WTC11 (cell line): ENCODE measurements at regions not wholly inside any gene's neighbourhood (a gene's known extent, or its start where the extent isn't known, plus 50 kb on each side); places are given as distances from the start of the nearest gene placed in this dataset.

Experiments used
- EMX1 ChIP-seq: fragments of 250-450 bp; sonication (Bioruptor Pico); IDR thresholded peaks from 2 replicates; pipeline ENCODE4 v1.8.0; 2021; ENCODE audit warnings: mild to moderate bottlenecking
- IRF2 ChIP-seq: sonication (generic); formaldehyde crosslinking; IDR thresholded peaks from 2 replicates; pipeline ENCODE4 v1.8.0; 2022; ENCODE audit warnings: low read depth, missing genetic modification reagents, borderline replicate concordance
- KAT7 ChIP-seq: sonication (generic); formaldehyde crosslinking; IDR thresholded peaks from 2 replicates; pipeline ENCODE4 v1.8.1; 2023; ENCODE audit warnings: missing genetic modification reagents, mild to moderate bottlenecking, borderline replicate concordance
- NFE2L1 ChIP-seq: sonication (generic); formaldehyde crosslinking; IDR thresholded peaks from 2 replicates; pipeline ENCODE4 v1.8.1; 2023; ENCODE audit warnings: missing genetic modification reagents
- PRRX2 ChIP-seq: fragments of 250-450 bp; sonication (Bioruptor Pico); IDR thresholded peaks from 2 replicates; pipeline ENCODE4 v1.8.0; 2021; ENCODE audit warnings: mild to moderate bottlenecking
- SOX15 ChIP-seq: fragments of 250-450 bp; sonication (Bioruptor Pico); IDR thresholded peaks from 2 replicates; pipeline ENCODE4 v1.9.0; 2021; ENCODE audit warnings: mild to moderate bottlenecking
- ZBTB21 ChIP-seq: sonication (generic); formaldehyde crosslinking; IDR thresholded peaks from 2 replicates; pipeline ENCODE4 v1.8.1; 2023; ENCODE audit warnings: mild to moderate bottlenecking, missing genetic modification reagents, borderline replicate concordance
- ZNF396 ChIP-seq: fragments of 250-450 bp; sonication (Bioruptor Pico); IDR thresholded peaks from 2 replicates; pipeline ENCODE4 v1.8.0; 2021; ENCODE audit warnings: mild to moderate bottlenecking, moderate library complexity, borderline replicate concordance
- TF ChIP-seq, protein P1 (sequence below): sonication (generic); formaldehyde crosslinking; IDR thresholded peaks from 2 replicates; pipeline ENCODE4 v1.8.0; 2022; ENCODE audit warnings: mild to moderate bottlenecking, missing genetic modification reagents
- TF ChIP-seq, protein P2 (sequence below): fragments of 200-600 bp; IDR thresholded peaks from 2 replicates; pipeline ENCODE4 v1.8.0; 2022; ENCODE audit warnings: antibody characterized with exemption
- TF ChIP-seq, protein P3 (sequence below): sonication (generic); formaldehyde crosslinking; IDR thresholded peaks from 2 replicates; pipeline ENCODE4 v1.8.1; 2022; ENCODE audit warnings: low read depth, missing genetic modification reagents, borderline replicate concordance
- TF ChIP-seq, protein P4 (sequence below): sonication (generic); formaldehyde crosslinking; IDR thresholded peaks from 2 replicates; pipeline ENCODE4 v1.8.1; 2023; ENCODE audit warnings: mild to moderate bottlenecking, missing genetic modification reagents, borderline replicate concordance
- TF ChIP-seq, protein P5 (sequence below): sonication (generic); formaldehyde crosslinking; IDR thresholded peaks from 2 replicates; pipeline ENCODE4 v1.8.0; 2023; ENCODE audit warnings: mild to moderate bottlenecking, missing genetic modification reagents

DNA sequence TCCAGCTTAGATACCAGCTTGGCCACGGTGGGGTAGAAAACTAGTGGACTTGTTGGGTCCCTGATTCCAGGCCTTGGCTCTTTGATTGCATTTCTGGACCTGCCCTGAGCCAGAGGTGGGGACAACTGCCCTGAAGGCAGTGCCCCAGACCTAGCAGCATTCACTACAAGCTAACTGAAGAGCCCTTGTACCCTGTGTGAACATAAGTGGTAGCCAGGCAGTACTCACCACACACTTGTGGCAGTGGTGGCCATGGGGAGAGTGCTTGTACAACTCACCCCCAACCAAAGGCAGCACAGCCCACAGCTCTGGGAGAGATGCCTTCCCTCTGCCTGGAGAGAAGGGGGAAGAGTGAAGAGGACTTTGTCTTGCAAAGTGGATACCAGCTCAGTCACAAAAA is 177.3 kb upstream of the NAALADL2 start:
- no peak for TF ChIP-seq ZBTB21 (CRISPR knock-in tag)
- TF ChIP-seq SOX15 (CRISPR knock-in tag), result no peak
- TF ChIP-seq, protein P1, sequence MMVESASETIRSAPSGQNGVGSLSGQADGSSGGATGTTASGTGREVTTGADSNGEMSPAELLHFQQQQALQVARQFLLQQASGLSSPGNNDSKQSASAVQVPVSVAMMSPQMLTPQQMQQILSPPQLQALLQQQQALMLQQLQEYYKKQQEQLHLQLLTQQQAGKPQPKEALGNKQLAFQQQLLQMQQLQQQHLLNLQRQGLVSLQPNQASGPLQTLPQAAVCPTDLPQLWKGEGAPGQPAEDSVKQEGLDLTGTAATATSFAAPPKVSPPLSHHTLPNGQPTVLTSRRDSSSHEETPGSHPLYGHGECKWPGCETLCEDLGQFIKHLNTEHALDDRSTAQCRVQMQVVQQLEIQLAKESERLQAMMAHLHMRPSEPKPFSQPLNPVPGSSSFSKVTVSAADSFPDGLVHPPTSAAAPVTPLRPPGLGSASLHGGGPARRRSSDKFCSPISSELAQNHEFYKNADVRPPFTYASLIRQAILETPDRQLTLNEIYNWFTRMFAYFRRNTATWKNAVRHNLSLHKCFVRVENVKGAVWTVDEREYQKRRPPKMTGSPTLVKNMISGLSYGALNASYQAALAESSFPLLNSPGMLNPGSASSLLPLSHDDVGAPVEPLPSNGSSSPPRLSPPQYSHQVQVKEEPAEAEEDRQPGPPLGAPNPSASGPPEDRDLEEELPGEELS, result no peak
- TF ChIP-seq, protein P2, sequence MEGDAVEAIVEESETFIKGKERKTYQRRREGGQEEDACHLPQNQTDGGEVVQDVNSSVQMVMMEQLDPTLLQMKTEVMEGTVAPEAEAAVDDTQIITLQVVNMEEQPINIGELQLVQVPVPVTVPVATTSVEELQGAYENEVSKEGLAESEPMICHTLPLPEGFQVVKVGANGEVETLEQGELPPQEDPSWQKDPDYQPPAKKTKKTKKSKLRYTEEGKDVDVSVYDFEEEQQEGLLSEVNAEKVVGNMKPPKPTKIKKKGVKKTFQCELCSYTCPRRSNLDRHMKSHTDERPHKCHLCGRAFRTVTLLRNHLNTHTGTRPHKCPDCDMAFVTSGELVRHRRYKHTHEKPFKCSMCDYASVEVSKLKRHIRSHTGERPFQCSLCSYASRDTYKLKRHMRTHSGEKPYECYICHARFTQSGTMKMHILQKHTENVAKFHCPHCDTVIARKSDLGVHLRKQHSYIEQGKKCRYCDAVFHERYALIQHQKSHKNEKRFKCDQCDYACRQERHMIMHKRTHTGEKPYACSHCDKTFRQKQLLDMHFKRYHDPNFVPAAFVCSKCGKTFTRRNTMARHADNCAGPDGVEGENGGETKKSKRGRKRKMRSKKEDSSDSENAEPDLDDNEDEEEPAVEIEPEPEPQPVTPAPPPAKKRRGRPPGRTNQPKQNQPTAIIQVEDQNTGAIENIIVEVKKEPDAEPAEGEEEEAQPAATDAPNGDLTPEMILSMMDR, result no peak
- TF ChIP-seq KAT7 (CRISPR knock-in tag), result no peak
- no peak for TF ChIP-seq ZNF396 (CRISPR knock-in tag)
- TF ChIP-seq, protein P3, sequence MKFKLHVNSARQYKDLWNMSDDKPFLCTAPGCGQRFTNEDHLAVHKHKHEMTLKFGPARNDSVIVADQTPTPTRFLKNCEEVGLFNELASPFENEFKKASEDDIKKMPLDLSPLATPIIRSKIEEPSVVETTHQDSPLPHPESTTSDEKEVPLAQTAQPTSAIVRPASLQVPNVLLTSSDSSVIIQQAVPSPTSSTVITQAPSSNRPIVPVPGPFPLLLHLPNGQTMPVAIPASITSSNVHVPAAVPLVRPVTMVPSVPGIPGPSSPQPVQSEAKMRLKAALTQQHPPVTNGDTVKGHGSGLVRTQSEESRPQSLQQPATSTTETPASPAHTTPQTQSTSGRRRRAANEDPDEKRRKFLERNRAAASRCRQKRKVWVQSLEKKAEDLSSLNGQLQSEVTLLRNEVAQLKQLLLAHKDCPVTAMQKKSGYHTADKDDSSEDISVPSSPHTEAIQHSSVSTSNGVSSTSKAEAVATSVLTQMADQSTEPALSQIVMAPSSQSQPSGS (CRISPR knock-in tag), result no peak
- TF ChIP-seq, protein P4, sequence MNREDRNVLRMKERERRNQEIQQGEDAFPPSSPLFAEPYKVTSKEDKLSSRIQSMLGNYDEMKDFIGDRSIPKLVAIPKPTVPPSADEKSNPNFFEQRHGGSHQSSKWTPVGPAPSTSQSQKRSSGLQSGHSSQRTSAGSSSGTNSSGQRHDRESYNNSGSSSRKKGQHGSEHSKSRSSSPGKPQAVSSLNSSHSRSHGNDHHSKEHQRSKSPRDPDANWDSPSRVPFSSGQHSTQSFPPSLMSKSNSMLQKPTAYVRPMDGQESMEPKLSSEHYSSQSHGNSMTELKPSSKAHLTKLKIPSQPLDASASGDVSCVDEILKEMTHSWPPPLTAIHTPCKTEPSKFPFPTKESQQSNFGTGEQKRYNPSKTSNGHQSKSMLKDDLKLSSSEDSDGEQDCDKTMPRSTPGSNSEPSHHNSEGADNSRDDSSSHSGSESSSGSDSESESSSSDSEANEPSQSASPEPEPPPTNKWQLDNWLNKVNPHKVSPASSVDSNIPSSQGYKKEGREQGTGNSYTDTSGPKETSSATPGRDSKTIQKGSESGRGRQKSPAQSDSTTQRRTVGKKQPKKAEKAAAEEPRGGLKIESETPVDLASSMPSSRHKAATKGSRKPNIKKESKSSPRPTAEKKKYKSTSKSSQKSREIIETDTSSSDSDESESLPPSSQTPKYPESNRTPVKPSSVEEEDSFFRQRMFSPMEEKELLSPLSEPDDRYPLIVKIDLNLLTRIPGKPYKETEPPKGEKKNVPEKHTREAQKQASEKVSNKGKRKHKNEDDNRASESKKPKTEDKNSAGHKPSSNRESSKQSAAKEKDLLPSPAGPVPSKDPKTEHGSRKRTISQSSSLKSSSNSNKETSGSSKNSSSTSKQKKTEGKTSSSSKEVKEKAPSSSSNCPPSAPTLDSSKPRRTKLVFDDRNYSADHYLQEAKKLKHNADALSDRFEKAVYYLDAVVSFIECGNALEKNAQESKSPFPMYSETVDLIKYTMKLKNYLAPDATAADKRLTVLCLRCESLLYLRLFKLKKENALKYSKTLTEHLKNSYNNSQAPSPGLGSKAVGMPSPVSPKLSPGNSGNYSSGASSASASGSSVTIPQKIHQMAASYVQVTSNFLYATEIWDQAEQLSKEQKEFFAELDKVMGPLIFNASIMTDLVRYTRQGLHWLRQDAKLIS, result no peak
- no peak for TF ChIP-seq IRF2 (CRISPR knock-in tag)
- TF ChIP-seq, protein P5, sequence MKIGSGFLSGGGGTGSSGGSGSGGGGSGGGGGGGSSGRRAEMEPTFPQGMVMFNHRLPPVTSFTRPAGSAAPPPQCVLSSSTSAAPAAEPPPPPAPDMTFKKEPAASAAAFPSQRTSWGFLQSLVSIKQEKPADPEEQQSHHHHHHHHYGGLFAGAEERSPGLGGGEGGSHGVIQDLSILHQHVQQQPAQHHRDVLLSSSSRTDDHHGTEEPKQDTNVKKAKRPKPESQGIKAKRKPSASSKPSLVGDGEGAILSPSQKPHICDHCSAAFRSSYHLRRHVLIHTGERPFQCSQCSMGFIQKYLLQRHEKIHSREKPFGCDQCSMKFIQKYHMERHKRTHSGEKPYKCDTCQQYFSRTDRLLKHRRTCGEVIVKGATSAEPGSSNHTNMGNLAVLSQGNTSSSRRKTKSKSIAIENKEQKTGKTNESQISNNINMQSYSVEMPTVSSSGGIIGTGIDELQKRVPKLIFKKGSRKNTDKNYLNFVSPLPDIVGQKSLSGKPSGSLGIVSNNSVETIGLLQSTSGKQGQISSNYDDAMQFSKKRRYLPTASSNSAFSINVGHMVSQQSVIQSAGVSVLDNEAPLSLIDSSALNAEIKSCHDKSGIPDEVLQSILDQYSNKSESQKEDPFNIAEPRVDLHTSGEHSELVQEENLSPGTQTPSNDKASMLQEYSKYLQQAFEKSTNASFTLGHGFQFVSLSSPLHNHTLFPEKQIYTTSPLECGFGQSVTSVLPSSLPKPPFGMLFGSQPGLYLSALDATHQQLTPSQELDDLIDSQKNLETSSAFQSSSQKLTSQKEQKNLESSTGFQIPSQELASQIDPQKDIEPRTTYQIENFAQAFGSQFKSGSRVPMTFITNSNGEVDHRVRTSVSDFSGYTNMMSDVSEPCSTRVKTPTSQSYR (CRISPR knock-in tag), result no peak
- TF ChIP-seq PRRX2 (CRISPR knock-in tag), result no peak
- no peak for TF ChIP-seq EMX1 (CRISPR knock-in tag)
- TF ChIP-seq NFE2L1, result no peak
